ENCODE measurements at regions not wholly inside any gene's neighbourhood (a gene's known extent, or its start where the extent isn't known, plus 50 kb on each side); places are given as distances from the start of the nearest gene placed in this dataset.
"Not testable (repeated sequence)": the region's sequence is repeated elsewhere in the genome, so short reads cannot be mapped to it uniquely, and the experiment has no call there.

- no peak for DNase-seq (ENCODE audit: low spot score)
Measured at GRCh38 chr5:142259758-142260157, 65.1 kb downstream of the SPRY4 start.

GRCh38 chr5:142255831-142256230 is 69.0 kb downstream of the SPRY4 start:
- no peak for DNase-seq (ENCODE audit: low spot score)

GRCh38 chr5:142254431-142254830 is 70.4 kb downstream of the SPRY4 start:
- DNase-seq (ENCODE audit: low spot score): no peak

- peak; percentile 41 for DNase-seq (ENCODE audit: low spot score)
Measured at GRCh38 chr5:142253938-142254337, 70.9 kb downstream of the SPRY4 start.

- no peak for DNase-seq (ENCODE audit: low spot score)
Measured at GRCh38 chr5:142250119-142250518, 74.7 kb downstream of the SPRY4 start.

- DNase-seq (ENCODE audit: low spot score): peak; percentile 46
Measured at GRCh38 chr5:142248853-142249462, 75.9 kb downstream of the SPRY4 start.

- DNase-seq (ENCODE audit: low spot score): peak; percentile 83
Measured at GRCh38 chr5:142246258-142246657, 78.6 kb downstream of the SPRY4 start.

- DNase-seq (ENCODE audit: low spot score): no peak
Measured at GRCh38 chr5:142245786-142246185, 79.0 kb downstream of the SPRY4 start.

GRCh38 chr5:142244440-142244839 is 80.4 kb downstream of the SPRY4 start:
- DNase-seq (ENCODE audit: low spot score): no peak

- no peak for DNase-seq (ENCODE audit: low spot score)
Measured at GRCh38 chr5:142242272-142242671, 82.5 kb downstream of the SPRY4 start.

- no peak for DNase-seq (ENCODE audit: low spot score)
Measured at GRCh38 chr5:142239394-142240159, 85.2 kb downstream of the SPRY4 start.

GRCh38 chr5:142237707-142238106 is 87.1 kb downstream of the SPRY4 start:
- DNase-seq (ENCODE audit: low spot score): no peak

- DNase-seq (ENCODE audit: low spot score): not testable (repeated sequence)
Measured at GRCh38 chr5:142236673-142237290, 88.0 kb downstream of the SPRY4 start.

GRCh38 chr5:142235870-142236672 is 88.8 kb downstream of the SPRY4 start:
- DNase-seq (ENCODE audit: low spot score): no peak

- DNase-seq (ENCODE audit: low spot score): no peak
Measured at GRCh38 chr5:142235050-142235797, 89.6 kb downstream of the SPRY4 start.

- no peak for DNase-seq (ENCODE audit: low spot score)
Measured at GRCh38 chr5:142233083-142234032, 91.5 kb downstream of the SPRY4 start.

- not testable (repeated sequence) for DNase-seq (ENCODE audit: low spot score)
Measured at GRCh38 chr5:142230949-142231348, 93.9 kb downstream of the SPRY4 start.

GRCh38 chr5:142225141-142225540 is 99.7 kb downstream of the SPRY4 start:
- DNase-seq (ENCODE audit: low spot score): no peak

- no peak for DNase-seq (ENCODE audit: low spot score)
Measured at GRCh38 chr5:142222866-142223558, 101.8 kb downstream of the SPRY4 start.
